HepG2 (cell line): ENCODE measurements at regions not wholly inside any gene's neighbourhood (a gene's known extent, or its start where the extent isn't known, plus 50 kb on each side); places are given as distances from the start of the nearest gene placed in this dataset.

Experiments
- ATAC-seq: fragments of 200-7000 bp; cut with Tn5 transposase; 3 replicates; pipeline ENCODE4 v1.9.1; 2020; ENCODE audit warnings: mild to moderate bottlenecking, moderate library complexity
- BruUV-seq: library from RNA; stranded (reverse); fragments of 400-500 nt; replicated peaks from 2 replicates; lab custom pipeline; 2021; lab: Mats Ljungman, UMichigan
- CTCF ChIA-PET: fragments of 300-600 bp; formaldehyde crosslinking; extraction: SDS; loops from one replicate; lab custom pipeline; 2021; ENCODE audit warnings: low total read pairs, inconsistent platforms, low intra/inter-chr PET ratio; lab: Yijun Ruan, JAX
- POLR2A ChIA-PET: fragments of 350-600 bp; sonication (Branson Sonifier 250); formaldehyde crosslinking; loops from one replicate; lab custom pipeline; 2020; ENCODE audit warnings: antibody characterized with exemption, inconsistent platforms; lab: Yijun Ruan, JAX
- DNase-seq: peaks from one replicate; pipeline ENCODE4 v3.0.0-alpha.2; 2015; ENCODE audit warnings: low spot score
- FAIRE-seq: peaks from 3 replicates; lab custom pipeline; 2011; peaks lifted over from hg19 to GRCh38; lab: Jason Lieb, UNC
- H2AFZ ChIP-seq: one replicate; pipeline ENCODE4 v1.6.1; 2011; ENCODE audit warnings: low read length, inconsistent platforms
- H3K27ac ChIP-seq: fragments of 300-600 bp; 3 replicates; pipeline ENCODE4 v1.8.0; 2011; ENCODE audit warnings: mixed run types, mild to moderate bottlenecking, mixed read lengths, low read length, inconsistent platforms; ENCODE audit not compliant: insufficient read depth; ENCODE audit errors: extremely low read length
- H3K27me3 ChIP-seq, 2 experiments: fragments of 200-600 bp in 1 of 2; 2 replicates in 1 of 2; 3 replicates in 1 of 2; pipeline versions ENCODE4 v1.6.0 to v1.8.0; 2011; ENCODE audit warnings: low read length in 2 of 2, mild to moderate bottlenecking in 2 of 2, moderate library complexity in 2 of 2, inconsistent platforms in 1 of 2; ENCODE audit not compliant: insufficient read depth in 2 of 2, control insufficient read depth in 1 of 2
- H3K36me3 ChIP-seq, 2 experiments: fragments of 200-600 bp in 1 of 2; replicated peaks in 1 of 2; 2 replicates in 1 of 2; 3 replicates in 1 of 2; pipeline versions ENCODE4 v1.5.1 to v1.8.0; 2011; ENCODE audit warnings: low read length in 2 of 2, inconsistent platforms in 1 of 2; ENCODE audit not compliant: insufficient read depth in 2 of 2, control insufficient read depth in 1 of 2
- H3K4me1 ChIP-seq: 2 replicates; pipeline ENCODE4 v1.5.1; 2012; ENCODE audit warnings: low read length, inconsistent platforms; ENCODE audit not compliant: insufficient read depth
- H3K4me2 ChIP-seq: 2 replicates; pipeline ENCODE4 v1.6.0; 2011; ENCODE audit warnings: low read depth, low read length, inconsistent platforms
- H3K4me3 ChIP-seq, 3 experiments: fragments of 200-600 bp in 1 of 3; sonication (generic), shearing (Covaris generic) in 1 of 3; replicated peaks in 1 of 3; 2 replicates each; pipeline ENCODE4 v1.5.1; 2011 to 2016; ENCODE audit warnings: low read length in 3 of 3, inconsistent platforms in 2 of 3, low read depth in 2 of 3, mild to moderate bottlenecking in 2 of 3, control low read depth in 1 of 3, mixed read lengths in 1 of 3; ENCODE audit not compliant: insufficient read depth in 1 of 3
- H3K79me2 ChIP-seq: one replicate; pipeline ENCODE4 v1.6.1; 2011; ENCODE audit warnings: low read length, inconsistent platforms; ENCODE audit not compliant: insufficient read depth
- H3K9ac ChIP-seq: 2 replicates; pipeline ENCODE4 v1.6.0; 2011; ENCODE audit warnings: mild to moderate bottlenecking, low read depth, low read length, inconsistent platforms; ENCODE audit not compliant: insufficient read depth
- H3K9me3 ChIP-seq: 2 replicates; pipeline ENCODE4 v1.5.1; 2012; ENCODE audit warnings: mild to moderate bottlenecking, low read length
- H4K20me1 ChIP-seq: 2 replicates; pipeline ENCODE4 v1.6.0; 2011; ENCODE audit warnings: inconsistent platforms, mild to moderate bottlenecking, low read length, moderate library complexity; ENCODE audit not compliant: insufficient read depth
- BRCA1 ChIP-seq: sonication (generic); formaldehyde crosslinking; IDR thresholded peaks from 2 replicates; pipeline ENCODE4 v1.4.0; 2020; ENCODE audit warnings: missing genetic modification reagents
- JUNB ChIP-seq: sonication (generic); formaldehyde crosslinking; IDR thresholded peaks from 2 replicates; pipeline ENCODE4 v1.8.0; 2022; ENCODE audit warnings: missing genetic modification reagents, mild to moderate bottlenecking, borderline replicate concordance
- PHF20 ChIP-seq: sonication (generic); formaldehyde crosslinking; IDR thresholded peaks from 2 replicates; pipeline ENCODE4 v1.5.0; 2020; ENCODE audit warnings: mild to moderate bottlenecking, missing genetic modification reagents
- RFX5 ChIP-seq: IDR thresholded peaks from 2 replicates; pipeline ENCODE4 v1.6.1; 2011; ENCODE audit warnings: low read depth, low read length, improper control_type of control experiment
- SP2 ChIP-seq: sonication (generic); formaldehyde crosslinking; IDR thresholded peaks from 2 replicates; pipeline ENCODE4 v1.5.1; 2020; ENCODE audit warnings: mild to moderate bottlenecking, missing genetic modification reagents
- TEAD2 ChIP-seq: sonication (generic); formaldehyde crosslinking; IDR thresholded peaks from 2 replicates; pipeline ENCODE4 v1.9.0; 2021; ENCODE audit warnings: missing genetic modification reagents
- ZBTB33 ChIP-seq: sonication (generic); formaldehyde crosslinking; IDR thresholded peaks from 2 replicates; pipeline ENCODE4 v1.4.0; 2020; ENCODE audit warnings: missing genetic modification reagents
- ZBTB49 ChIP-seq: sonication (generic); formaldehyde crosslinking; IDR thresholded peaks from 2 replicates; pipeline ENCODE4 v1.4.0; 2020; ENCODE audit warnings: missing genetic modification reagents, borderline replicate concordance
- ZNF275 ChIP-seq: sonication (generic); formaldehyde crosslinking; IDR thresholded peaks from 2 replicates; pipeline ENCODE4 v1.8.0; 2022; ENCODE audit warnings: missing genetic modification reagents, mild to moderate bottlenecking, inconsistent platforms, borderline replicate concordance
- ZNF280D ChIP-seq: sonication (generic); formaldehyde crosslinking; IDR thresholded peaks from 2 replicates; pipeline ENCODE4 v1.5.1; 2020; ENCODE audit warnings: mild to moderate bottlenecking, missing genetic modification reagents
- ZNF350 ChIP-seq: sonication (generic); formaldehyde crosslinking; IDR thresholded peaks from 2 replicates; pipeline ENCODE4 v1.4.0; 2020; ENCODE audit warnings: mild to moderate bottlenecking, low read depth, missing genetic modification reagents, borderline replicate concordance
- WGBS: methylation state at CpG from one replicate; pipeline ENCODE4 v1.1.6; 2017; ENCODE audit warnings: low lambda C conversion rate; 5-methylcytosine and 5-hydroxymethylcytosine counted together
- in situ Hi-C: cut with HindIII; loops from 2 replicates; pipeline ENCODE4 v1.10.0; 2017; ENCODE audit warnings: low pct_unique_long_range_greater_than_20kb; ENCODE audit not compliant: extremely low pct_ligation_motif_present
- intact Hi-C: fragments of 100-400 bp; cut with micrococcal nuclease; formaldehyde crosslinking; loops from one replicate; pipeline ENCODE4 v1.10.0; 2022; ENCODE audit not compliant: unreplicated experiment

- ChIA-PET POLR2A (no interaction called here), CTCF (no interaction called here)
- 8% methylated on average over 2 of the region's 2 CpGs for WGBS
- no TSS peak for BruUV-seq
- no peak overlapping the region for H3K4me2 ChIP-seq
- DNase-seq: no peak
- no peak overlapping the region for H3K27ac ChIP-seq
- ATAC-seq: no peak
- H3K9ac ChIP-seq: no peak overlapping the region
- H3K4me1 ChIP-seq: no peaks in the 10 kb centered on the region
- H3K9me3 ChIP-seq: no peaks in the 10 kb centered on the region
- no peak overlapping the region for H2AFZ ChIP-seq
- no peak for FAIRE-seq
- in situ Hi-C loops (loop anchor here (10.0 to 25.0 kb wide), 2 partner anchors 365 to 637 kb away; no protein-coding TSS in a partner anchor), intact Hi-C loops (no loop called here)
- no peaks in the 10 kb centered on the region for H3K36me3 ChIP-seq
- H3K79me2 ChIP-seq: no peaks in the 10 kb centered on the region
- H4K20me1 ChIP-seq: no peaks in the 10 kb centered on the region
- H3K27me3 ChIP-seq: no peaks in the 10 kb centered on the region
- H3K4me3 ChIP-seq: no peak overlapping the region
- TF ChIP-seq PHF20 (CRISPR knock-in tag): no peak
- TF ChIP-seq BRCA1 (CRISPR knock-in tag): no peak
- TF ChIP-seq SP2 (CRISPR knock-in tag): no peak
- TF ChIP-seq RFX5: no peak
- no peak for TF ChIP-seq JUNB
- no peak for TF ChIP-seq ZNF280D (CRISPR knock-in tag)
- no peak for TF ChIP-seq ZBTB49 (CRISPR knock-in tag)
- no peak for TF ChIP-seq ZNF350 (CRISPR knock-in tag)
- no peak for TF ChIP-seq TEAD2 (CRISPR knock-in tag)
- no peak for TF ChIP-seq ZNF275 (CRISPR knock-in tag)
- TF ChIP-seq ZBTB33 (CRISPR knock-in tag): no peak
Observed at GRCh38 chrX:130997314-130997713, 60.8 kb upstream of the ARHGAP36 start.
